HG03354 (cell line): ENCODE measurements at regions not wholly inside any gene's neighbourhood (a gene's known extent, or its start where the extent isn't known, plus 50 kb on each side); places are given as distances from the start of the nearest gene placed in this dataset.
A peak's percentile ranks its signal among the peaks of the same experiment; 100 is the strongest.
"Not testable (repeated sequence)": the region's sequence is repeated elsewhere in the genome, so short reads cannot be mapped to it uniquely, and the experiment has no call there.

Experiments
- ATAC-seq: cut with Tn5 transposase; IDR thresholded peaks from one replicate; pipeline ENCODE4 v1.9.1; 2021; ENCODE audit warnings: mild to moderate bottlenecking; ENCODE audit not compliant: unreplicated experiment, poor library complexity, severe bottlenecking

GRCh38 chr18:49731860-49732311, 81.4 kb downstream of the ACAA2 start:
- ATAC-seq, result no peak

GRCh38 chr18:49731421-49731841, 81.9 kb downstream of the ACAA2 start:
- ATAC-seq, result no peak

GRCh38 chr18:49730951-49731391, 82.4 kb downstream of the ACAA2 start:
- no peak for ATAC-seq

GRCh38 chr18:49728542-49728941, 84.8 kb downstream of the ACAA2 start:
- ATAC-seq, result no peak

- ATAC-seq, result no peak
Measured at GRCh38 chr18:49727816-49728215, 85.5 kb downstream of the ACAA2 start.

GRCh38 chr18:49726675-49726963, 86.7 kb downstream of the ACAA2 start:
- ATAC-seq, result no peak

- no peak for ATAC-seq
Measured at GRCh38 chr18:49725809-49726674, 87.3 kb downstream of the ACAA2 start.

GRCh38 chr18:49723648-49724180, 89.6 kb downstream of the ACAA2 start:
- peak; percentile 74 for ATAC-seq

GRCh38 chr18:49722477-49722876, 90.9 kb downstream of the ACAA2 start:
- no peak for ATAC-seq

- ATAC-seq, result no peak
Measured at GRCh38 chr18:49721981-49722380, 91.4 kb downstream of the ACAA2 start.

- not testable (repeated sequence) for ATAC-seq
Measured at GRCh38 chr18:49720944-49721343, 92.4 kb downstream of the ACAA2 start.

- no peak for ATAC-seq
Measured at GRCh38 chr18:49717617-49718016, 95.7 kb downstream of the ACAA2 start.

GRCh38 chr18:49716035-49716434, 97.3 kb downstream of the ACAA2 start:
- ATAC-seq, result no peak

GRCh38 chr18:49709347-49709690, 104.0 kb downstream of the ACAA2 start:
- no peak for ATAC-seq

GRCh38 chr18:49708662-49709346, 104.5 kb downstream of the ACAA2 start:
- no peak for ATAC-seq

GRCh38 chr18:49707599-49707998, 105.7 kb downstream of the ACAA2 start:
- no peak for ATAC-seq

- no peak for ATAC-seq
Measured at GRCh38 chr18:49704334-49704733, 109.0 kb downstream of the ACAA2 start.

GRCh38 chr18:49701190-49701589, 112.1 kb downstream of the ACAA2 start:
- ATAC-seq, result no peak

GRCh38 chr18:49699303-49699702, 114.0 kb downstream of the ACAA2 start:
- ATAC-seq, result no peak

GRCh38 chr18:49698525-49699025, 114.8 kb downstream of the ACAA2 start:
- ATAC-seq, result no peak
